IPS-NIHi11 (cell line): ENCODE measurements at regions not wholly inside any gene's neighbourhood (a gene's known extent, or its start where the extent isn't known, plus 50 kb on each side); places are given as distances from the start of the nearest gene placed in this dataset.

Experiments used
- DNase-seq: peaks from one replicate; pipeline ENCODE4 v3.0.0; 2012; ENCODE audit warnings: mixed read lengths, low spot score

- DNase-seq, result no peak
Observed at GRCh38 chr18:42632801-42633200, 482.7 kb downstream of the RIT2 start.

DNA sequence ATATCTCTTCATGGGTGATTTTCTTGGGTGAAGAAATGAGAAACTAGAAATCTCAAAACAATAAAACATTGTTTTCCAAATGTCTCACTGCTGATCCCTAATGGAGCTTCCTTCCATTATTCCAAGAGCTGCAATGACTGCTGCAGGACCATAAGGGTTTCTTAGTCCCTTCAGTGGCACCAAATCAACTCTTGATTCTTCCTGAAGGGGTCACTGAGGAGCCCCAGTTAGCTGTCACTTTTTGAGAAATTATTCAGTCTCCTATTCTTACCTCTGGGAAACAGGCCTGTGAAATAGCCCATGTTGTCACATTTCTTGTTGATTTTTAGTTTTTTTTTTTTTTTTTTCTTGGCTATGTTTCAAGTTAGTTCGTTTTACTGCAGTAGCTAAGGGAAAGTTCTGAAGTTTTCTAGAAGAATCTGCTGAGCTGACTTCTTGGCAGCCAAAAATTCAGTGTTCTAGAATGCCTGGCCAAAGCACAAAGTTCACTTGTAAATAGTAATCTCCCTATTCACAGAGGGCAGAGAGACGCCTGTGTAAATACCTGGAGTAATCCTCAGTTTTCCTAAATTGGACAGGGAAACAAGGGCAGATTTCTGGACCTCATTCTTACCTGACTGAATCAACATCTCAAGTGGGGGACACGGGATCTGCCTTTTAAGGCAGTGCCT lies 480.0 kb downstream of the RIT2 start:
- DNase-seq, result peak; percentile 32

GRCh38 chr18:42636309-42636708 lies 479.2 kb downstream of the RIT2 start:
- DNase-seq, result no peak

- no peak for DNase-seq
Observed at GRCh38 chr18:42640160-42640559, 475.3 kb downstream of the RIT2 start.

DNA sequence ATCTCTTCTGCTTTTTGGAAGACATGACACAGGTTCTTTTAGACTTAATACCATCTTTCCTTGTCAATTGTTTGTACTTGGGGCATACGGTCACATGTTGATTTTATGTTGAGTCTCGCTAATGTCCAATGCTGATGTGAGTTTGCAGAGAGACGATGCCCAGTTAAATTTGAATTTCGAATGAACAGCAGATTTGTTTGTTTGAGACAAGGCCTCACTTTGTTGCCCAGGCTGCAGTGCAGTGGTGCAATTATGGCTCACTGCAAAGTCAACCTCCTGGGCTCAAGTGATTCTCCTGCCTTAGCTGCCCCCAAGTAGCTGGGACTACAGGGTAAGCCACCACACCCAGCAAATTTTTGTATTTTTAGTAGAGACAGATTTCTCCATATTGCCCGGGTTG lies 473.5 kb downstream of the RIT2 start:
- DNase-seq, result no peak

DNA sequence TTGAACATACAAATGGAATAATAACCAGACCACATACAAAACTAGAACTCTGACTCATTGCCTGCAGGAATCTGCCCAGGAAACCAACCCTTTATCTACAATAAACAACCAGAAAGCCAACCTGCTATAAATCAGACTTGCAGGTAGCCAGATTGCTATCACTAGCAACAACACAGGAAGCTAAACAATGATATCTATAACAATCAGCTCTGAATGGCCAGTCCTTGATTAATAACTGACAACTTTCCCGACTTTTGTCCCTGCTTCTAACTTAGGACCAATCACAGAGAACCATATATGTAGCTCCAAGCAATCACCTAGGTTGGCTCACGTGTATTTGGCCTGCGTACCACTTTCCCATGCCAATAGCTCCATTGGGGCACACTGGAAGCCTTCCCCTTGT lies 470.8 kb downstream of the RIT2 start:
- DNase-seq, result no peak

- DNase-seq, result no peak
Observed at GRCh38 chr18:42649331-42650035, 466.0 kb downstream of the RIT2 start.

GRCh38 chr18:42654556-42654955 lies 460.9 kb downstream of the RIT2 start:
- no peak for DNase-seq

GRCh38 chr18:42657551-42657950 lies 457.9 kb downstream of the RIT2 start:
- no peak for DNase-seq

DNA sequence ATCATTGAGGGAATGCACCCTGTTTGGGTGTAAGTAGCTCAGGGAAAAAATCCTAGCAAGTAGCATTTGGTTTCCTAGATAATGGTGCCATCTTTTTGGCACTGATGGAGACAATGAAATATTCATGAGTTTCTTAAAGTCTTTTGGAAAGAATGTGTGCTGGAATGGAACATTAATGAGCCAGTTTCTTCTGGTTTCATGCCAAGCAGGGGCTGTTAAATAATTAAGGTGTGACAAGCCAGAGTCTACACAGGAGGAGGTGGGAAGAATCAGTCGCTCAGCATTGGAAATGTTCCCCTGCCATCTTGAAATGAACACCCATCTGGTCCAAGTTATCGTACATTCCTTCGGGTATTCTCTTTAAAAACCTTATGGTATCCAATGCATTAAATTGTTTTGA lies 457.3 kb downstream of the RIT2 start:
- no peak for DNase-seq

GRCh38 chr18:42659187-42659586 lies 456.3 kb downstream of the RIT2 start:
- DNase-seq, result no peak

- no peak for DNase-seq
Observed at GRCh38 chr18:42670860-42671259, 444.6 kb downstream of the RIT2 start.

DNA sequence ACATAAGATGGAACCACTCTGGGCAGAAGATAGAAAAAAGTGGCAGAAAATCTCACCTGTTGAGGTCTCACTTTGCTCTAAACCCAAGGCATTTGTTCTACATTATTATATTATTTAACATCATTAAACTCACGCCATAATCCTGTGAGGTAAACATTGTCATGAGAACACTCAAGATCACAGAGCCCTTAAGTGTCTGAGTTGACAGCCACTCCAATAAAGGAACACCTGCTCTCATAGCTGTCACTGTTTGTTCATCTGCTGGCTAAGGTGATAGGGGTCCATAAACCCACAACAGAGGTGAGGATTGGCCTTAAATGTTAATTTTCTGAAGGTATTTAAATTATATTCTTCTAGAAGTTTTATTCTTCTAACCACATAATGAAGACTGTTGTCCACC lies 439.7 kb downstream of the RIT2 start:
- DNase-seq, result no peak

GRCh38 chr18:42683094-42683493 lies 432.4 kb downstream of the RIT2 start:
- DNase-seq, result no peak

DNA sequence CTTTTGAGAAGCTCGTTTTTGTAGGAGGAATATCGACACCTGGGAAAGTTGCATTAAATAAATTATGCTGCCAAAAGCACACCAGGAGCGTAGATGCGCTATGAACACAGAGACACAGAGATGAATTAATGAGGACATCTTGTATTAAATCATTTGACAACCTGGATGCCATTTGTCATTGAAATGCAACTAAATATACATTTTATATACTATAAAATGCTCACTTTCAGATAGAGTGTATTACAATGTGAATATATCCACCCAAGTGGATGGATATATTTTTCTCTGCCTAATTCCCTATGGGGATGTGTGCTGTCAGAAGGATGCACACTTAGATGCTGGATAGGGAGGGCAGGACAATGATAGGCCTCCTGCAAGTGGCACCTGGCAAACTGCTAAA lies 426.2 kb downstream of the RIT2 start:
- DNase-seq, result no peak
